ENCODE measurements at regions not wholly inside any gene's neighbourhood (a gene's known extent, or its start where the extent isn't known, plus 50 kb on each side); places are given as distances from the start of the nearest gene placed in this dataset.
"Not testable (repeated sequence)": the region's sequence is repeated elsewhere in the genome, so short reads cannot be mapped to it uniquely, and the experiment has no call there.

GRCh38 chr2:187658952-187659525, 104.8 kb upstream of the TFPI start:
- peak; percentile 83 for ATAC-seq
- TF ChIP-seq SNAI2 (CRISPR knock-in tag; IDR thresholded peaks at IDR 0.05) = no peak
- no peak for TF ChIP-seq ESRRG (CRISPR knock-in tag; IDR thresholded peaks at IDR 0.05)
- TF ChIP-seq CREB5 (CRISPR knock-in tag; IDR thresholded peaks at IDR 0.05; ENCODE audit: low read depth) = no peak
- TF ChIP-seq PPARA (CRISPR knock-in tag; IDR thresholded peaks at IDR 0.05; ENCODE audit: borderline replicate concordance) = no peak
- no peak for TF ChIP-seq ZFP3 (CRISPR knock-in tag; IDR thresholded peaks at IDR 0.05)
- TF ChIP-seq ZNF70 (CRISPR knock-in tag; IDR thresholded peaks at IDR 0.05) = no peak
- no peak for TF ChIP-seq CSDC2 (CRISPR knock-in tag; IDR thresholded peaks at IDR 0.05)
- no peak for TF ChIP-seq ZNF8 (CRISPR knock-in tag; IDR thresholded peaks at IDR 0.05)
- TF ChIP-seq ARNTL (CRISPR knock-in tag; IDR thresholded peaks at IDR 0.05; ENCODE audit: borderline replicate concordance, low read depth) = no peak
- no peak for TF ChIP-seq ZFP30 (CRISPR knock-in tag; IDR thresholded peaks at IDR 0.05)
- TF ChIP-seq GLIS3 (CRISPR knock-in tag; IDR thresholded peaks at IDR 0.05) = no peak
- no peak for TF ChIP-seq TOX (CRISPR knock-in tag; IDR thresholded peaks at IDR 0.05; ENCODE audit: borderline replicate concordance)
- TF ChIP-seq ISL1 (CRISPR knock-in tag; IDR thresholded peaks at IDR 0.05) = no peak
- TF ChIP-seq PATZ1 (CRISPR knock-in tag; IDR thresholded peaks at IDR 0.05; ENCODE audit: borderline replicate concordance) = no peak
- TF ChIP-seq POU6F1 (CRISPR knock-in tag; IDR thresholded peaks at IDR 0.05; ENCODE audit: borderline replicate concordance, low read depth) = no peak
- no peak for TF ChIP-seq OSR1 (CRISPR knock-in tag; IDR thresholded peaks at IDR 0.05)

GRCh38 chr2:187676050-187676449, 121.8 kb upstream of the TFPI start:
- not testable (repeated sequence) for ATAC-seq

GRCh38 chr2:187679454-187679853, 125.2 kb upstream of the TFPI start:
- TF ChIP-seq PPARA (CRISPR knock-in tag; IDR thresholded peaks at IDR 0.05; ENCODE audit: borderline replicate concordance) (no peak), BACH2 (CRISPR knock-in tag; IDR thresholded peaks at IDR 0.05; ENCODE audit: borderline replicate concordance) (no peak), RARB (CRISPR knock-in tag; IDR thresholded peaks at IDR 0.05) (no peak), ZFP3 (CRISPR knock-in tag; IDR thresholded peaks at IDR 0.05) (no peak), ISL1 (CRISPR knock-in tag; IDR thresholded peaks at IDR 0.05) (no peak), ZFP30 (CRISPR knock-in tag; IDR thresholded peaks at IDR 0.05) (no peak), OSR1 (CRISPR knock-in tag; IDR thresholded peaks at IDR 0.05) (no peak), PATZ1 (CRISPR knock-in tag; IDR thresholded peaks at IDR 0.05; ENCODE audit: borderline replicate concordance) (no peak), ARNTL (CRISPR knock-in tag; IDR thresholded peaks at IDR 0.05; ENCODE audit: borderline replicate concordance, low read depth) (no peak), SNAI2 (CRISPR knock-in tag; IDR thresholded peaks at IDR 0.05) (no peak), ZNF8 (CRISPR knock-in tag; IDR thresholded peaks at IDR 0.05) (no peak), CSRNP3 (CRISPR knock-in tag; IDR thresholded peaks at IDR 0.05) (no peak), TOX (CRISPR knock-in tag; IDR thresholded peaks at IDR 0.05; ENCODE audit: borderline replicate concordance) (no peak), ZC3H10 (CRISPR knock-in tag; IDR thresholded peaks at IDR 0.05) (no peak), ESRRG (CRISPR knock-in tag; IDR thresholded peaks at IDR 0.05) (no peak), CSDC2 (CRISPR knock-in tag; IDR thresholded peaks at IDR 0.05) (no peak), TSHZ2 (CRISPR knock-in tag; IDR thresholded peaks at IDR 0.05) (no peak), POU6F1 (CRISPR knock-in tag; IDR thresholded peaks at IDR 0.05; ENCODE audit: borderline replicate concordance, low read depth) (no peak), TCF4 (CRISPR knock-in tag; IDR thresholded peaks at IDR 0.05; ENCODE audit: borderline replicate concordance) (no peak), ZNF70 (CRISPR knock-in tag; IDR thresholded peaks at IDR 0.05) (no peak)
- ATAC-seq = no peak

All from SK-N-SH treated with all-trans-retinoic acid at 6 μM for 48 hours (cell line).